B cell (primary cell): ENCODE measurements at regions not wholly inside any gene's neighbourhood (a gene's known extent, or its start where the extent isn't known, plus 50 kb on each side); places are given as distances from the start of the nearest gene placed in this dataset.

Experiments used
- ATAC-seq: fragments of 200-7000 bp; cut with Tn5 transposase; one replicate; pipeline ENCODE4 v1.10.0; 2021; ENCODE audit warnings: low read depth, mild to moderate bottlenecking, moderate number of reproducible peaks, moderate library complexity
- CTCF ChIA-PET: fragments of 350-600 bp; sonication (Branson Sonifier 250); formaldehyde crosslinking; loops from one replicate; lab custom pipeline; 2021; ENCODE audit warnings: antibody characterized with exemption, inconsistent platforms; lab: Charles Lee
- POLR2A ChIA-PET: fragments of 350-600 bp; sonication (Branson Sonifier 250); formaldehyde crosslinking; loops from one replicate; lab custom pipeline; 2021; ENCODE audit warnings: antibody characterized with exemption; lab: Charles Lee
- DNase-seq: peaks from one replicate; pipeline ENCODE4 v3.0.0; 2013
- H2AFZ ChIP-seq: 2 replicates; pipeline ENCODE4 v1.6.1; 2012; ENCODE audit warnings: mild to moderate bottlenecking, low read depth, low read length; ENCODE audit not compliant: insufficient read depth, poor library complexity, severe bottlenecking
- H3K27ac ChIP-seq, 2 donors: 1 replicate in 1 of 2; 2 replicates in 1 of 2; pipeline ENCODE4 v1.5.1; 2012 to 2013; ENCODE audit warnings: low read length in 2 of 2, mild to moderate bottlenecking in 2 of 2, moderate library complexity in 1 of 2
- H3K27me3 ChIP-seq, 4 experiments: fragments of 200-600 bp in 1 of 4; sonication (generic) in 1 of 4; replicated peaks in 1 of 4; 1 replicate in 2 of 4; 2 replicates in 2 of 4; pipeline versions ENCODE4 v1.6.1 to v1.7.0; 2013 to 2016; ENCODE audit warnings: low read length in 3 of 4, mild to moderate bottlenecking in 2 of 4, mixed read lengths in 1 of 4, moderate library complexity in 1 of 4; ENCODE audit not compliant: insufficient read depth in 4 of 4, control insufficient read depth in 3 of 4; ENCODE audit errors: control extremely low read depth in 1 of 4
- H3K36me3 ChIP-seq, 2 experiments: replicated peaks in 1 of 2; 1 replicate in 1 of 2; 2 replicates in 1 of 2; pipeline versions ENCODE4 v1.6.1 to v1.7.1; 2013; ENCODE audit warnings: low read length in 1 of 2; ENCODE audit not compliant: insufficient read depth in 2 of 2, control insufficient read depth in 1 of 2; ENCODE audit errors: control extremely low read depth in 1 of 2, extremely low read depth in 1 of 2
- H3K4me1 ChIP-seq, 2 donors: fragments of 200-600 bp in 1 of 2; sonication (generic) in 1 of 2; 1 replicate in 1 of 2; 2 replicates in 1 of 2; pipeline versions ENCODE4 v1.5.1 to v1.6.1; 2013 to 2017; ENCODE audit warnings: low read length in 2 of 2; ENCODE audit not compliant: control insufficient read depth in 2 of 2, insufficient read depth in 2 of 2
- H3K4me2 ChIP-seq: replicated peaks from 2 replicates; pipeline ENCODE3; 2012; ENCODE audit warnings: mild to moderate bottlenecking, low read depth, low read length; ENCODE audit not compliant: poor library complexity, severe bottlenecking
- H3K4me3 ChIP-seq, 5 experiments: fragments of 200-600 bp in 1 of 5; sonication (generic) in 1 of 5; 1 replicate in 3 of 5; 2 replicates in 2 of 5; pipeline versions ENCODE4 v1.5.1 to v1.7.0; 2011 to 2016; ENCODE audit warnings: low read length in 4 of 5, mild to moderate bottlenecking in 4 of 5, low read depth in 2 of 5, control low read depth in 1 of 5, moderate library complexity in 1 of 5; ENCODE audit not compliant: insufficient read depth in 1 of 5; ENCODE audit errors: control extremely low read depth in 1 of 5, extremely low read depth in 1 of 5
- H3K79me2 ChIP-seq: fragments of 200-600 bp; sonication (generic); one replicate; pipeline ENCODE4 v1.6.0; 2016; ENCODE audit warnings: low read length; ENCODE audit not compliant: control insufficient read depth, insufficient read depth
- H3K9ac ChIP-seq: fragments of 200-600 bp; sonication (generic); 2 replicates; pipeline ENCODE4 v1.6.1; 2017; ENCODE audit warnings: mild to moderate bottlenecking, low read length, moderate library complexity
- H3K9me3 ChIP-seq, 3 donors: one replicate each; pipeline versions ENCODE4 v1.6.1 to v1.7.1; 2013; ENCODE audit warnings: low read length in 2 of 3; ENCODE audit not compliant: control insufficient read depth in 2 of 3, insufficient read depth in 1 of 3; ENCODE audit errors: control extremely low read depth in 1 of 3
- H4K20me1 ChIP-seq: 2 replicates; pipeline ENCODE4 v1.6.0; 2012; ENCODE audit warnings: mild to moderate bottlenecking, low read length; ENCODE audit not compliant: insufficient read depth, control insufficient read depth, poor library complexity, severe bottlenecking
- H3K27ac Mint-ChIP-seq: one replicate; pipeline ENCODE4 v1.8.0; 2021; ENCODE audit warnings: mixed read lengths
- H3K27me3 Mint-ChIP-seq: one replicate; pipeline ENCODE4 v1.8.0; 2021; ENCODE audit warnings: mixed read lengths
- H3K4me1 Mint-ChIP-seq: one replicate; pipeline ENCODE4 v1.8.0; 2021; ENCODE audit warnings: mixed read lengths
- H3K4me3 Mint-ChIP-seq: one replicate; pipeline ENCODE4 v1.8.0; 2021; ENCODE audit warnings: mixed read lengths
- H3K9me3 Mint-ChIP-seq: one replicate; pipeline ENCODE4 v1.8.0; 2022; ENCODE audit warnings: mixed read lengths; ENCODE audit not compliant: insufficient read depth
- CTCF ChIP-seq: fragments of 200-600 bp; IDR thresholded peaks from one replicate; pipeline ENCODE4 v1.8.0; 2022; ENCODE audit warnings: antibody characterized with exemption, mild to moderate bottlenecking
- EZH2 ChIP-seq: IDR thresholded peaks from 2 replicates; pipeline ENCODE4 v1.6.1; 2012; ENCODE audit warnings: borderline replicate concordance, low read depth, mild to moderate bottlenecking, moderate library complexity, low read length; ENCODE audit not compliant: insufficient read depth, poor library complexity, severe bottlenecking
- WGBS: methylation state at CpG from one replicate; pipeline ENCODE4 v1.1.5; 2013; ENCODE audit warnings: missing lambda C conversion rate; ENCODE audit not compliant: insufficient coverage; 5-methylcytosine and 5-hydroxymethylcytosine counted together
- intact Hi-C: fragments of 100-400 bp; cut with micrococcal nuclease; formaldehyde crosslinking; loops from one replicate; pipeline ENCODE4 v1.10.0; 2022

- Mint-ChIP-seq H3K9me3 (peaks cover 3% of the 10 kb centered on the region), H3K4me1 (peaks cover 5% of the 10 kb centered on the region), H3K27me3 (peaks cover 12% of the 10 kb centered on the region), H3K4me3 (no peak overlapping the region), H3K27ac (no peak overlapping the region)
- Histone ChIP-seq H3K27me3 (peaks cover 0 to 3% (median 0%) of the 10 kb centered on the region in 4 experiments), H3K4me3 (no peak overlapping the region), H3K9ac (no peak overlapping the region), H3K36me3 (no peaks in the 10 kb centered on the region), H4K20me1 (no peaks in the 10 kb centered on the region), H3K79me2 (no peaks in the 10 kb centered on the region), H3K4me1 (peaks cover 4 to 7% of the 10 kb centered on the region in 2 donors), H3K4me2 (no peak overlapping the region), H2AFZ (no peak overlapping the region), H3K27ac (no peak overlapping the region), H3K9me3 (peaks cover 0 to 3% (median 0%) of the 10 kb centered on the region in 3 donors)
- TF ChIP-seq EZH2 (no peak), CTCF (no peak)
- POLR2A ChIA-PET: no interaction called here
- CTCF ChIA-PET: no interaction called here
- 35% methylated on average over 9 of the region's 9 CpGs for WGBS
- intact Hi-C loops: no loop called here
- ATAC-seq: no peak
- no peak for DNase-seq
These were observed 295.2 kb upstream of the ZNF32 start for GRCh38 chr10:43943818-43944360.

- DNase-seq (no peak), ATAC-seq (no peak)
- TF ChIP-seq EZH2 (no peak), CTCF (no peak)
- ChIA-PET POLR2A (no interaction called here), CTCF (interaction anchor here (0.6 kb wide), 1 partner anchor 911 kb away, joined by 3 read pairs; no protein-coding TSS in a partner anchor)
- Mint-ChIP-seq H3K9me3 (peaks cover 3% of the 10 kb centered on the region), H3K4me3 (no peak overlapping the region), H3K27ac (no peak overlapping the region), H3K4me1 (peaks cover 5% of the 10 kb centered on the region), H3K27me3 (peaks cover 12% of the 10 kb centered on the region)
- Histone ChIP-seq H3K4me2 (no peak overlapping the region), H3K36me3 (no peaks in the 10 kb centered on the region), H3K27me3 (peaks cover 0 to 3% (median 0%) of the 10 kb centered on the region in 4 experiments), H3K79me2 (no peaks in the 10 kb centered on the region), H3K27ac (no peak overlapping the region), H3K4me3 (no peak overlapping the region), H2AFZ (no peak overlapping the region), H3K4me1 (peaks cover 4 to 7% of the 10 kb centered on the region in 2 donors), H3K9ac (no peak overlapping the region), H4K20me1 (no peaks in the 10 kb centered on the region), H3K9me3 (peaks cover 0 to 7% (median 0%) of the 10 kb centered on the region in 3 donors)
- WGBS: 42% methylated on average over 9 of the region's 15 CpGs
- intact Hi-C loops: no loop called here
These were observed 294.6 kb upstream of the ZNF32 start for GRCh38 chr10:43943119-43943817.
